Effector memory CD8-positive, alpha-beta T cell (primary cell): ENCODE measurements at regions not wholly inside any gene's neighbourhood (a gene's known extent, or its start where the extent isn't known, plus 50 kb on each side); places are given as distances from the start of the nearest gene placed in this dataset.

Experiments
- ATAC-seq: fragments of 150-1000 bp; cut with Tn5 transposase; replicated peaks from 2 replicates; pipeline ENCODE4 v1.10.0; 2021; ENCODE audit warnings: mild to moderate bottlenecking, moderate library complexity
- DNase-seq, 3 experiments: peaks; one replicate each; pipeline ENCODE4 v3.0.0; 2021
- H3K27ac Mint-ChIP-seq, 2 donors: one replicate each; pipeline ENCODE4 v1.8.0; 2022; ENCODE audit warnings: mild to moderate bottlenecking in 2 of 2, mixed read lengths in 2 of 2, moderate library complexity in 2 of 2
- H3K27me3 Mint-ChIP-seq, 2 donors: one replicate each; pipeline ENCODE4 v1.8.0; 2022; ENCODE audit warnings: mixed read lengths in 2 of 2
- H3K36me3 Mint-ChIP-seq: one replicate; pipeline ENCODE4 v1.8.0; 2022; ENCODE audit warnings: mild to moderate bottlenecking, moderate library complexity, mixed read lengths; ENCODE audit not compliant: insufficient read depth
- H3K4me1 Mint-ChIP-seq, 2 donors: one replicate each; pipeline ENCODE4 v1.8.0; 2022; ENCODE audit warnings: low read depth in 2 of 2, mixed read lengths in 2 of 2
- H3K4me3 Mint-ChIP-seq, 2 donors: one replicate each; pipeline ENCODE4 v1.8.0; 2022; ENCODE audit warnings: mild to moderate bottlenecking in 2 of 2, mixed read lengths in 2 of 2, moderate library complexity in 2 of 2
- H3K9me3 Mint-ChIP-seq, 2 donors: one replicate each; pipeline ENCODE4 v1.8.0; 2022; ENCODE audit warnings: mixed read lengths in 2 of 2

DNA sequence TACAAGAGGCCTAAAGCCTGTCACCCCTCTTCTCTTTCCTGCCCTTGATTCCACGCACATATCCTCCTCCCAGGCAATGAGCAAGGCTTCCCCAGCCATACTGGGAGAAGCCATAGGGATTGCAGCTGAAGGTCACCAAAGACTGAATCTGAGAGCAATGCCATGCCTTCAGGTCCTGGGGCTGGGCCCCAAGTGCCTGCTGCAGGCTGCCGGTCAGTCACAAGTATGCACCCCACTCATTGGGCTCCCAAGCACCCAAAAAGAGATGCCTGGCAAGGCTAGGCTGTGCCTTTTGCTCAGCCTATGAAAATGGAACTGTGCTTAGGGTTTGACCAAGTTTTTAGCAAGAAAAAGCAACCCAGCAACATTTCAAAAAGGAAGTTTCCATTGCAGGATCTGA is 210.6 kb upstream of the MAMLD1 start:
- DNase-seq (no peak), ATAC-seq (no peak)
- no peak overlapping the region for H3K4me3 Mint-ChIP-seq
- H3K27ac Mint-ChIP-seq: no peak overlapping the region
- H3K27me3 Mint-ChIP-seq: no peaks in the 10 kb centered on the region
- H3K4me1 Mint-ChIP-seq: no peaks in the 10 kb centered on the region
- H3K9me3 Mint-ChIP-seq: no peaks in the 10 kb centered on the region
- no peaks in the 10 kb centered on the region for H3K36me3 Mint-ChIP-seq

DNA sequence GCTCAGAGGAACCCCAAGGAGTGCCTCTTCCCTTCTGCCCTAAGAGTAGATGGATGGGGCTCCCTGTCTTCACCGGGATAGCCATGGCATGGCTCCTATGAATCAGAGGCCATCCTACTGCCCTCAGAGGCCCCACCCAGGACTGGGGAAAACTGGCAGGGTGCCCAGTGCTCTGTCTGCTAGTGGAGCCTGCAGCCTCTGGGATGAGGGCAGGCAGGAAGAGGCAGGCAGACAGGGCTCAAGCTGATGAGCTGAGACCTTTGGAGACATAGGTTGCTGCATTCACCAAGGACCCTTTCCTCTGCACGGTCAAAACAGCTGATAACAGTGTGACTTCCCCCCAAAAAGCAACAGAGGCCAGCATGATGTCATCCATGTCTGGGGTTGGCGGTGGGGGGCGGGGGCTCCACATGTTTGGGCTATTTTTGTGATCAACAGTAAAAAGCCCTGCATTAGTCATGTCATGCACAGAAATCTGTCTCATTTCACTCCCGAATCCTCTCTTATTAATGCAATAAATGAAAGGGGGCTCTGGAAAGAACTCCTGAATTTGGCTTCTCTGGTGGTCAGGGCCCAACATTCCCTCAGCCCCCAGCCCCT is 207.6 kb upstream of the MAMLD1 start:
- Mint-ChIP-seq H3K27ac (no peak overlapping the region), H3K4me1 (no peaks in the 10 kb centered on the region), H3K36me3 (no peaks in the 10 kb centered on the region), H3K9me3 (no peaks in the 10 kb centered on the region), H3K4me3 (no peak overlapping the region), H3K27me3 (no peaks in the 10 kb centered on the region)
- DNase-seq (no peak), ATAC-seq (no peak)

DNA sequence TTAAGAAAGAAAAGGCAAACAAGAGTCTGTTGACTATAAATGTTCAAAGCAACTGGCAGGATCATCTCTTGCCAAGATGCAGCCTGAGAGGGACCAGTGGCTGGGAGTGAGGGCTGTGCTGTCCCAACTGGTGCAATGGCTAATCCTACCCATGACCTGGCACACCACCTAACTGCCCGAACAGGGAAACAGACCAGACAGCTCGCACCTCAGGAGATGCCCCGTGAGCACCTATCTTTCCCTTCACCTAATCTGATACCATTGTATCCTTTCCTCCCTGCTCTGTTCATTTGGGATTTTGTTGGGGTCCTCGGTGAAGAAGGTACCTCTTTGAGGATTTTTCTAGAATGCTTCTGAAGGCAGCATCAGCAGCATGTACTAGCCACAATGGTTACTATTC is 206.5 kb upstream of the MAMLD1 start:
- Mint-ChIP-seq H3K4me3 (no peak overlapping the region), H3K4me1 (no peaks in the 10 kb centered on the region), H3K9me3 (no peaks in the 10 kb centered on the region), H3K36me3 (no peaks in the 10 kb centered on the region), H3K27ac (no peak overlapping the region), H3K27me3 (no peaks in the 10 kb centered on the region)
- DNase-seq (no peak), ATAC-seq (no peak)

DNA sequence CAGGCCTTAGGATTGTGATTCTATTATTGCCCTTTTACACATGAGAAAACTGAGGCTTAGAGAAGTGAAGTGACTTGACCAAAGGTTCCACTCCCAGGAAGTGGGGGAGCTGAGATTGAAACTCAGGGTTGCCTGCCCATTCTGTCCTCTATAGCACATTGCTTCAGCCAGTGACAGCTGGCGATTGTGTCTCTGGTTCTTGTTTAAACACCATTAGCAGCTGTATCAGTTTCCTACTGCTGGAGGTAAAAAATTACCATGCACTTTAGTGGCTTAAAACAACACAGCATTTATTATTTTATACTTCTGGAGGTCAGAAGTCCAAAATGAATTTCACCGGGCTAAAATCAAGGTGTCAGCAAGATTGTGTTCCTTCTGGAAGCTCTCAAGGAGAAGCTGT is 205.8 kb upstream of the MAMLD1 start:
- H3K27me3 Mint-ChIP-seq: no peaks in the 10 kb centered on the region
- H3K9me3 Mint-ChIP-seq: no peaks in the 10 kb centered on the region
- H3K4me1 Mint-ChIP-seq: no peaks in the 10 kb centered on the region
- ATAC-seq (no peak), DNase-seq (no peak)
- no peaks in the 10 kb centered on the region for H3K36me3 Mint-ChIP-seq
- no peak overlapping the region for H3K27ac Mint-ChIP-seq
- H3K4me3 Mint-ChIP-seq: no peak overlapping the region

DNA sequence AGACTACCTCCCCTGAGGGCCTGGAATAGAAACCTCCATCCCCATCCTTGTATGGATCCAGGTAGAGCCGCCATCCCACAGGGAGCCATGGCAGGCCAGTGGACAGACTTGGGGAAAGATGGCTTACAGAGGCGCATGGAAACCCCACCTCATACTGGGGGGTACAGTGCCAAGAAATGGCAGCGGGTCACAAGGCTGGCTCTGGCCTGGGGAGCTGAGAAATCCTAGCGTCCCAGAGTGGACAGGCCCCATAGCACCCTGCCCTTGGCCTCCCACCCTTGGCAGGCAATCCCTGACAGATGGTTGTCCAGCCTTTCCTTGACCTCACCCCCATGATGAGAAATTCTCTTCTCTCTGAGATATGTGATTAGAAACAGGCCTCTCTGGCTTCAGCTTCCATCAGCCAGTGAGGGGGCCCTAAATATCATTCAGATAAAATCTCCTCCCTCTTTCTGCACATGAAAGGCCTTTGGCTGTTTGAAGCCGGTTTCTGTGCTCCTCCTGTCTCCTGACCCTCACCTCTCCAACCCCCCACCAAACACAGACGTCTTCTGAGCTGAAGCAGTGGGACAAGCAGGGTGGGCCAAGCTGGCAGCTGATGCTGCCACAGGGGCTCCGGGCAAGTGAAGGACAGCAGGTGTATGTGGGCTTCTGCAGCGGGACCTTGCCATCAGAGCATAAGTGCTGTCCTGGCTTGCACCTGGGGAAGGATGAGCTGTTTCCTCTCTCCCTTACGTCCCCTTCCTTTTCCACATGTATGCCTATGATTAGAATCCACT is 204.4 kb upstream of the MAMLD1 start:
- H3K9me3 Mint-ChIP-seq: no peaks in the 10 kb centered on the region
- no peaks in the 10 kb centered on the region for H3K4me1 Mint-ChIP-seq
- H3K27me3 Mint-ChIP-seq: no peaks in the 10 kb centered on the region
- no peak for ATAC-seq
- H3K36me3 Mint-ChIP-seq: no peaks in the 10 kb centered on the region
- no peak overlapping the region for H3K27ac Mint-ChIP-seq
- DNase-seq: no peak
- no peak overlapping the region for H3K4me3 Mint-ChIP-seq

DNA sequence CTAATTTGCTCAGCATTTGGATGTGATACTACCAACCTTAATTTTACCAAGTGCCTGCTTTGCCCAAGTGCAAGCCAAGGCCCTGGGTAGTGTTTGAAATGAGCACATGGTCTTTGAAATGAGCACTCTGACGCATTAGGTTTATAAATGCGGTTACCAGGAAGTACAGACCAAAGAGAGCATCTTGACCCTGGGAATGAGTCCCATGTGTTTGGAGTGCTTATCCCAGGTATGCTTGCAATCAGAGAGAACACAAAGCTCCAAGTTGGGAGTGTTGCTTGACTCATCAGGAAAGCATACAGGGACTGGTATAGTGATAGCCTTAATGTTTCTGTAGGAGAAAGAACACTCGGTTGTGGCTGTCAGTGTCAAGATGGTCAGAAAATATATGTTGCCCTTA is 203.6 kb upstream of the MAMLD1 start:
- DNase-seq (no peak), ATAC-seq (no peak)
- Mint-ChIP-seq H3K4me3 (no peak overlapping the region), H3K9me3 (no peaks in the 10 kb centered on the region), H3K36me3 (no peaks in the 10 kb centered on the region), H3K27ac (no peak overlapping the region), H3K27me3 (no peaks in the 10 kb centered on the region), H3K4me1 (no peaks in the 10 kb centered on the region)

DNA sequence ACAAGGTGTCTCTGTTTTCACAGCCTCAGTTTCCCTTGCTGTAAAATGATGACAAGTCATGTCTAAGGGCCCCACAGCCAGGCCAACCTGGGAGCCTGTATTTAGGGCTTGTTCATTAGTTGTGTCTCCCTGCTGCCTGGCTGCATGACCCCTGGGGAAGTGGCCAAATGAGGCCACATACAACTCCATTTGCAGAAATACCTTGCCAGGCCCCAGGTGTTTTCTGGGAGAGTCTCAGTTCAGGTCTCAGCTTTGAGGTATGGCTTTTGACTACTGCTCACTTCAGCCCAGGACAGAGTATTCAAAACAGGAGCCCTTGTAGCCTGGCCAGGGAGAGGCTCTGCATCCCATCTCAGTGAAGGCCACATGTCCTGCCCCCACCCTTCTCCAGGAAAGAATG is 202.5 kb upstream of the MAMLD1 start:
- Mint-ChIP-seq H3K4me1 (no peaks in the 10 kb centered on the region), H3K27me3 (no peaks in the 10 kb centered on the region), H3K4me3 (no peak overlapping the region), H3K36me3 (no peaks in the 10 kb centered on the region), H3K27ac (no peak overlapping the region), H3K9me3 (no peaks in the 10 kb centered on the region)
- ATAC-seq (no peak), DNase-seq (no peak)

DNA sequence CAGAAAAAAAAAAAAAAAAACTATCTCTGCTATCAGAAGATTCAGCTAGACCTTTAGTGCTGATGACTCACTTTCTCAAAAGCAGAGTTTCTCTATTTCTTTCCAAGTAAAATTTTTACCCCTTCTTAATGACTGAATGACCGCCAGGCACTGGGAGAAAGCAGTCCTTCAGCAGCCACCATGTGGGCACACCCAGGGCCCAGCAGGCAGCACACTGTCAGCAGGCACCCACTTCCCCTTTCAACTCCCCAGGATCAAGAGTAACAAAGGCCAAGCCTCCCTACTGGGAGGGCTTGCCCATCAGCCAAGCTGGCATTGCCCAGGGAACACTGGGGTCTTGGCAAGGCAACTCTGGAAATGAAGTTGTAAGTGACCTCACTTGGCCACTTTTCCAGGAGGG is 201.9 kb upstream of the MAMLD1 start:
- Mint-ChIP-seq H3K27me3 (no peaks in the 10 kb centered on the region), H3K9me3 (no peaks in the 10 kb centered on the region), H3K4me1 (no peaks in the 10 kb centered on the region), H3K36me3 (no peaks in the 10 kb centered on the region), H3K27ac (no peak overlapping the region), H3K4me3 (no peak overlapping the region)
- ATAC-seq (no peak), DNase-seq (no peak)

DNA sequence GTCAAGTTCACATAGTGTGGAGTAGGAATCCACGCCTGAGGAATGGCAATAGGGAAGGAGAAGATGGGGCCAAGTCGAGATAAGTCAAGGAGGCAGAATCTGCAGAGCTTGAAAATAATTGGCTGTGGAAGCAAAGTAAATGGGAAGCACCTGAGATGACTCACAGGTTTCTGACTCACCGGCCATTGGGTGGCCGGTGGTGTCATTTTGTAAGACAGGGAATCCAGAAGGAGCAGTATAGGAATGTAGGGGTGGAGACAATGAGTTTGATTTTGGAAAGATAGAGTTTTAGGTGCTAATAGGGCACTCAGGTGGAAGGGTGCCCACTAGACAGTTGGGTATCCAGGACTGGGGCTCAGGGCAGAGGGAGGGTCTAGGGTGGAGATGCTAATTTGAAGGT is 201.0 kb upstream of the MAMLD1 start:
- Mint-ChIP-seq H3K4me3 (no peak overlapping the region), H3K27me3 (no peaks in the 10 kb centered on the region), H3K4me1 (no peaks in the 10 kb centered on the region), H3K36me3 (no peaks in the 10 kb centered on the region), H3K9me3 (no peaks in the 10 kb centered on the region), H3K27ac (no peak overlapping the region)
- ATAC-seq (no peak), DNase-seq (no peak)

DNA sequence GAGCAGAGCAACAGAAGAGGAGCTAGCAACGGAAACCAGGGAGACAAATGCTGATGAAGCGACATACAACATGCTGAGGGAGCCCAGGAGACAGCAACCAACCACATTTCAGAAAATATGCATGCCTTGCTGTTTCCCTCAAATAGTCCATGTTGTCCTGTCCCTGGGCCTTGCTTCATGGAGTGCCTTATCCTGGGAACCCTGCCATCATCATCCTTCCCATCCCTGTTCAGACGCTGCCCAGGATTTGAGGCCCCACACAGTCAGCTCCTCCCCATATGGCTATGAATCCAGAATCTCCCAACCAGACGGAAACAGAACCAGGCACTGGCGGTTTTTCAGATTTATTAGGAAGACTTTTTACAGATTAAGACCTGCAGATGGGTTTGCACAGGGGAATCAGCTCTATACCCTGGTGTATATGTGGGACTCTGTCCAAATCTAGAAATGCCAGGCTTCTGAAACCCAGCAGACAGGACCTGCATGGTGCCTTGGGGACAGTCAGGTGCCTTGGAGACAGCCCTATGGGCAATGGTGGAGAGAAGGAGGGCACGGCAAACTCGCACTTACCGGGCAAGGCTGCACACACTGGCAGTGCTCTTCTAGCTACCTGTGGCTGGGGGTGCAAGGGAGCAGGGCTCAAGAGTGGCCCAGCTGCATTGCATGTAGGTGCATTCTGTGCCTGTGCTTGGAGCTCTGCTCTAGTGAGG is 199.7 kb upstream of the MAMLD1 start:
- no peak for DNase-seq
- Mint-ChIP-seq H3K27me3 (no peaks in the 10 kb centered on the region), H3K36me3 (no peaks in the 10 kb centered on the region), H3K9me3 (no peaks in the 10 kb centered on the region), H3K27ac (no peak overlapping the region), H3K4me1 (no peaks in the 10 kb centered on the region), H3K4me3 (no peak overlapping the region)
- ATAC-seq: no peak

DNA sequence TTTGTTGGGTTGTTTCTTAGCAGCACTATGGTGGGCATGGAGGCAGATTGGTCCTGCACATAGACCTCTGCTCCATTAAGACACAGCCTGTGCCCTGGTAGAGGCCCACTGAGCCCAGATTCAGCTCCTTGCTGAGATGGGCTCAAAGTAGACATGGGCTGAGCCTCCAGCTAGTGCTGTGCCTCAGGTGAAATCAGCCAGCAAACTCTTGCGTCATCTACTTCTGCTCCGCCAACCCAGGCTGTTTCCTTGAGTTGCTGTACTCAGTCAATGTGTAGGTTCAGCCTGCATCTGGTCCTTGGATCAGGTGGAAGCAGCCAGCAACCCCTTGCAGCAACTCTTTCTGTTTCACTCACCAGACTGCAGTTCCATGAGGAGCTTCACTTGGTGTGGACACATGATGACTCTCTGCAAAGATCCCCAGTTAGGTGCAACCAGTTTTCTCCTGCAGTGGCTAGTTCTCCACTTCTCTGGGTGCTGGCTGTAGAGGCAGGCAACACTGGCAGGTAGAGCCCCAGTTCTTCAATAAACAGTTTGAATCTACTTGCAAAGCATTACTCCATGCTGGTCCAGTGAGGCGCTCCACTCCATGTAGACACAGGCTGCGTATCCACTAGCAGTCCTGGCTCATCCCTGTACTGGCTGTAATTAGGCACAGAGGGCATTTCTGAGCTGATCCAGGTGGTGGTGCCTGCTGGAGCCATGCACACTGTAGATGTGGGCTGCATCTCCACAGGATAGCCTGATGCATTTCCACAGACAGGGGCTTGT is 199.0 kb upstream of the MAMLD1 start:
- no peak overlapping the region for H3K27ac Mint-ChIP-seq

DNA sequence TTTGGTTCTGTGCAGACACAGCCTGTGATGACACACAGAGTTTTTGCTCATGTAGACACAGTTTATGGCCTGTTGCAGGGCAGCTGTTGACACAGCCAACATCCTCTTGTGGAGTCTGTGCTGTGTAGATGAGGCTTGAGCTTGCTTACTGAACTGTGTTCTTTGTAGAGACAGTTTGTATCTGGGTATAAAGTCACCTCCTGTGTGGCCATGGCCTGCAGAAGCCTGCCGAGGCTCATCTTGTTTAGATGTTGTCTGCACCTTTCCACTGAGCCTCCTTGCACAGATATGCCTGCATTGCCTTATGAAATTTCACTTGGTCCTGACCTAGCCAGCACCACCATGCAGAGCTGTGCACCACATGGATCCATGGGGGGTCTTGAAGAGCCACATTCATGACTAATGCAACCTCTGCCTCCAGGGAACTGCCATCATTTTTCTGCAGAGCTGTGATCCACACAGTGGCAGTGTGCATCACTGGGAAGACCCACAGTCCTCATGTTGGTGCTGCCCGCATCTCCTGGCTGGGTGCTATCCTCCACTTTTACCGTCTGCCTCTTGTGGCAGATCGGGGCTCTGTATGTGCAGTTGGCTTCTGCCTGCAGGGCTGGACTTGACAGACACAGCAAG is 198.0 kb upstream of the MAMLD1 start:
- no peaks in the 10 kb centered on the region for H3K4me1 Mint-ChIP-seq
- no peak overlapping the region for H3K27ac Mint-ChIP-seq
- no peak overlapping the region for H3K4me3 Mint-ChIP-seq
- DNase-seq (no peak), ATAC-seq (no peak)
- H3K36me3 Mint-ChIP-seq: no peaks in the 10 kb centered on the region
- no peaks in the 10 kb centered on the region for H3K27me3 Mint-ChIP-seq
- H3K9me3 Mint-ChIP-seq: no peaks in the 10 kb centered on the region

More for the DNA sequence above, 199.0 kb upstream of the MAMLD1 start:
- H3K9me3 Mint-ChIP-seq: no peaks in the 10 kb centered on the region
- DNase-seq (no peak), ATAC-seq (no peak)
- H3K27me3 Mint-ChIP-seq: no peaks in the 10 kb centered on the region
- H3K4me1 Mint-ChIP-seq: no peaks in the 10 kb centered on the region
- H3K36me3 Mint-ChIP-seq: no peaks in the 10 kb centered on the region
- no peak overlapping the region for H3K4me3 Mint-ChIP-seq
